Middle frontal gyrus (tissue), 1 donor: ENCODE measurements at regions not wholly inside any gene's neighbourhood (a gene's known extent, or its start where the extent isn't known, plus 50 kb on each side); places are given as distances from the start of the nearest gene placed in this dataset.

Experiments used
- DNase-seq: peaks from one replicate; pipeline ENCODE4 v3.0.0-alpha.2; 2015; ENCODE audit warnings: low spot score; ENCODE audit errors: extremely low spot score

DNA sequence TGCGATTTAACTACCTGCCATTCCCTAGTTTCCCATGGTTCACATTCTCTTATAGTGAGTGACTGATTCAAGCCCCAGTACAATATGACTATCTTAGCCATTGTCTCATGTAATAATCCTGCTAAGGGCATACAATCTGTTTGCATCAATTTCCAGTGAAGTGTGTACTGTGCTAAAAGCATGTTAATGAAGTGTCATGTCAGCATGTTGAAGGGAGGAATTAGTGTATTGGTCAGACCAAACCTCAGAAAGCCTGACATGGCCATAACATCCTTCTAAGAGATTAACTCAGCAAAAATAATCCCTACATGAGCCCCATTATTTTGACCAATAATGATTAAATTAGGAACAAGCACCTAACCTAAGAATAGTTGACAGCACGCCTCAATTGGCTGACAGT is 442.4 kb downstream of the ENC1 start:
- no peak for DNase-seq

DNA sequence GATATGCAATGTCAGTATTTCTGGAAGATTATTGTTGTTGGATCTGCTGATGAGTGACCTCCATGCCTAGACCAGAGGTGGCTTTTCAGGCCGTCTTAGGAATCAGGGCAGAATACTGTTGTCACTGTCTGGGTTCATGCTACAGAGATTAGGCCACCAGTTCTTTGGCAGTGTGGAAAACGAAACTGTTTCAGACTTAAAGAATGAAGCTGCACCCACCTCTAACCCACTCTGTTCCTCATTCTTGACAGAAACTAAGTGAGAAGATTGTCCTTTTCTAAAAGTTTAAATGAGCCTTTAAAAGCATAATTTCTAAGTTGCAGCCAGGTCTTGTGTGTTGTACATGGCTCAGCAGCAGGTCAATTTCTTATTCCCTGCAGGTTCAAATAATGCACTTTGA is 444.3 kb downstream of the ENC1 start:
- DNase-seq = no peak

DNA sequence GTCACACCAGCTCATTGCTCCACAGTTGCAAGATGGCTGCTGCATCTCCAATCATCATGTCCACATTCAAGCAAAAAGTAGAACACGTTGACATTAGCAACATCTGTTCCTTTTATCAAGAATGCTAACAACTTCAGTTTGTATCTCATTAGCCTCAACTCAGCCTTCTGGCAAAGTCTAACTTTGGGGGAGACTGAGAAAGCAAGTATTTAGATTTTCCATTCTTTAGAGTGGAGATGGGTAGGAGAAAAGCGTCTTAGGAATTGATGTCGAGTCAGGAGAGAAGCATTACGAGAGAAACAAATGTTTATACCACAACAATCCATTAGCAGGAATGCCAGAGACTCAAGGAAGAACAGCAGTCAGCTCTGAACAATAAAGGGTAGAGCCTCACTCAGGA is 446.3 kb downstream of the ENC1 start:
- DNase-seq = no peak

DNA sequence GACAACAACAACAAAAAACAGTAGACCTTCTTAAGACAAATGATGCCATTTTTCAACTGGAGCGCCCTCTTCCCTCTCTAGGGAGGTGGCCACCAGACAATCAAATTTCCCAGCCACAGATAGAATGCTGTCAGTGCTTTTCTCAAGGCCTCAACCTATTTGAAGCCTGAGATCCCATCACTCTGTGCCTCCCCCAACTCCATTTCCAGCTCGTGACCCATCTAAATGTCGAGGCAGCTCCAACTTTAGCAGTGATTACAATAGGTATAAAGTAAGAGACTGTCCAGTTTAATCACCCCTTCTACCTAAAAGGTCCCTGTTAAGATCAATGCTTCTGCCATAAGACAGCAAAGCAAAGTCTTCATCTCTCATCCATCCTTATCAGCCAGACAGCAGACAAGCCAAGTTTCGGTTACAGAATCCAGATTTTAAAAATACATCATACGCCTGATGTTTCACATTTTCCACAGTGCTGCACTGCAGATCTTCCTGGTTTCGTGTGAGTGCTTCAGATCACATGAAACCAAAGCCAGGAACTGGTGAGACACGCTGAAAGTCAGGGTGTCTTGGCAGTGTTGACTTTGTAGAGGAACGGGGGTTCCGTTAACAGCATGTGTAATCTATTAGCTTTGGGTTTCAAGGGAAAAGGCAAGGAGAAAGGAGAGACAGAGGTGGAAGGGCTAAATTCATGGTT is 447.8 kb downstream of the ENC1 start:
- no peak for DNase-seq

DNA sequence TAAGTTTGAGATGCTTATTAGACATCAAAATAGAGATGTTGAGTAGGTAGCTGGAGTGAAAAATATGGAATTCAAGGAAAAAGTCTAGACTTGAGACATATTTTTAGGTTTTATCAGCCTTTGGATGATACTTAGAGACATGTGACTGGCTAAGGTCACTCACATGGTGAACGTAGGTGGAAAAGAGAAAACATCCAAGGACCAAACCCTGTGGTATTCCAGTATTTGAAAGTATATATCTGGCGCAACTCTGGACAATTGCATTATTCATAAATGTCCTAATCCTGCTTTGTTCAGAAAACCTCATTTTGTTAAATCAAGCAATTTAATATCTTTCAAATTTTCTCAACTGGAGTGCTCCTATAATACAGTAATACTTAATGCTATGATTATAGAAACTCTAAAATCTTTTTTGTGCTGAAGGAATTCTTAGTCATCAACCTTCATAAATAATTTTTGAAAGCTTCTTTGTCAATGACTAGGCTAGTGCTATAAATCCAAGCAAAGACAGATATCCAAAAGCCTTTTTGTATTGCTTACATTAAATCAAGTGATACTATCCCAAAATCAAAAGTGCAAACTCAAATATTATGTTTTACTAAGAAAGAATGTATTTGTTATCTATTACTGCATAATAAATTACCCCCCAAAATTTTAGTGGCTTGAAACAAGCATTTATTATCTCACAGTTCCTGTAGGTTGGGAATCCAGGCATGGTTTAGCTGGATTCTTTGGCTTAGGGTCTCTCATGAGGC is 452.0 kb downstream of the ENC1 start:
- no peak for DNase-seq

DNA sequence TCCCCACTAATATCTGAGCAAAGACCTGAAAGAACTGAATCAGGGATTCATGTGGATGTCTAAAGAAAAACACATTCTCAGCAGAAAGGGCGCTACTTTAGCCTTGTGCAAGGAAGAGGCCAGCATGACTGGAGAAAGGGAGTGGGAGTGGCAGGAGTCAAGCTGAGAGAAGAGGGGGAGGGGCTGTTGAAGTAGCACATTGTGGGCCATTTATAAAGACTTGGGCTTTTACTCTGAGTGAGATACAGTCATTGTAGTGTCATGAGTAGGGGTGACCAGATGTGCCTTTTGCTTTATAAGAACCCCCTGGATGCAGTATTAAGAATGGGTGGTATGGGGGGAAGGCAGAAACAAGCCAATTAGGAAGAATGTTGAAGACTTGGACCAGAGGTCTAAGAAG is 452.8 kb downstream of the ENC1 start:
- no peak for DNase-seq

DNA sequence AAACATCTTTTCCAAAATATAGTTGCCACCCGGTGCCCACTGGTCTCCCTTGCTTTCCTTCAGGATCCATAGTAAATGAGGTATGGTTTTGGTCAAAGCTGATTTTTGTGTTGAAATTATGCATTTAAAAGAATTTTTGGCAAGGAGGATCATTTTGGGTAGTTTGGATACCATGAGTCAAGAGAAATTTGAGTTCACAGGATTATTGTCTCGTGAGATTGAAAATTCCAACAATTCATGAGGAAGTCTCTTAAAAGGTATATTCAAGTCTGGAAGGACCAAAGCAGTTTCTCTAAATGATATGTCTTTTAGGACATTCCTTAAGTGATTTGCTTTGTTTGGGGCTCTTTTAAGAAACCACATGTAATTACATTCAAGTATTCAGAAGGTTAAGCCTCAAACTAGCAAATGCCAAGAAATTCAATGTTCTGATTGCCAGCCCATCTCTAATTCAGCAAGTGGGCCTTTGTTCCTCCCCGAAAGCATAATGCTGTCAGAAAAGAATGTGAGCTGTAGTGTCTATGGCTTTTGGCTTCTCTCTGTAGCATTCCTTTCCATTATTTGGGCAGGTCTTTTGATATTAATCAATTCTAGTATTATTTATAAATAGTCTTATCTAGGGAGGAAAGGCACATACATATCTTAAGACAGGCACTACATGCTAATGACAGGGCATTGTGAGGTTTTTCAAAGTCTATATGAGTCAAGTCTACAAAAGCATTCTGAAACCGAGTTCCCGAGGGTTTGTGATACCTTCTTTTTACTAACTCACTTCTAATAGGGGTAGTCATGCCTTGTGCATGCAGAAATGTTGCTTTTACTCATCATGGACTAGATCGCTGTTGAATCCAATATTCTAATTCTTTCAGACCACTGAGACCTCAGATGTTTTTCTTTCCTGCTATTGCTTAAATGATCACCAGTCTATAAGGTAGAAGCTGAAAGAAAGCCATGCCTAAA is 453.9 kb downstream of the ENC1 start:
- no peak for DNase-seq

DNA sequence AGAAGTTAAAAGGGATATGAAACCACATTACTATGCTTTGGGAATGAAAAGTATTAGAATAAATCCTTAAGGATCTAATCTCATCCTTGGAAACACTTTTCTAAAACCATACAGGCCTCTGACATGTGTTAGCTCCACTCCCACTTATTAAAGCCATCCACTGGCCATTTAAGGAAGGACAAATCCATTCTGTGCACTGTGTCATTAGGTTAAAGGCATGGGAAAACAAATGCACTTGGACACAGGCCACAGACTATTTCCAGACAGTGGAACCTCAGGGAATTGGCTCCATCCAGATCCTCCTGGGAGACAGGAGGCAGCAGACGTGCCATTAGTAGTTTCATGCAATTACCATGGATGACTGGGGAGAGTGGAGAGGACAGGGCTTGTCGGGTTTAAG is 454.9 kb downstream of the ENC1 start:
- no peak for DNase-seq

DNA sequence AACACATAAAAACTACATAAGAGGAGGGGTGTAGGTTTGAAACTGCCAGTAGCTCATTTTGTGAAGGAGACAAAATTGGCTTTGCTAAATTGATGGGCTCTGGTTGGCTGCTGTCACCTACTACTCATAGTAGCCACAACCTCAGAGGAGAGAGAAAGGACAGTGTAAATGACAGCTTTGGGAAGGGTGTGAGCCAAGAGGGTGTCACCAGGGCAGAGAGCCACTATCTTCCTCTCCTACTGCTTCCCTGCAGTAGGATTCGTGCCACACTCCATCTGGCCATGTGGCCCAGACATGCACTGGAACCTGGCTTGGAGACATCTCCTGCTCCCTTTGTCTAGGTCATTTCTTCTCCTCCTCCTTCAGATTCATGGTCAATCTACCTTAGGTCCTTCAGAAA is 455.9 kb downstream of the ENC1 start:
- DNase-seq = no peak

DNA sequence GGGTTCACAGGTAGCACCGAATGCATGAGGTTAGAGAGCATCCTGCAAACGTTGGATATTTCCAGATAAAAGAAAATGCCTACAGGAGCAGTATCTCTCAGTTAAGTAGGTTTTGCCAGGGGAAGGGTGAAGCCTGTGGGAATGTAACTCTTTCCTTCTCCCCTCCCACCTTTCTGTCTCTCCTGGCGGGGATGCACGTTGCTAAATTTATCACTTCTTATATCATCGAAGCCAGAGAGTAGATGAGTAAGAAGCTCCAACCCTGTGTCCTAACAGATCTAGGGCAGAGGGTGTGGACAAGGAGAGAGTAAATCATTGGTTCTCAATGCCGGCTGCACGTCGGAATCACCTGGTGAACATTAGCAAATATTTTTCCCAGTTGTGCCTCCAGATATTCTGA is 457.5 kb downstream of the ENC1 start:
- DNase-seq = no peak

DNA sequence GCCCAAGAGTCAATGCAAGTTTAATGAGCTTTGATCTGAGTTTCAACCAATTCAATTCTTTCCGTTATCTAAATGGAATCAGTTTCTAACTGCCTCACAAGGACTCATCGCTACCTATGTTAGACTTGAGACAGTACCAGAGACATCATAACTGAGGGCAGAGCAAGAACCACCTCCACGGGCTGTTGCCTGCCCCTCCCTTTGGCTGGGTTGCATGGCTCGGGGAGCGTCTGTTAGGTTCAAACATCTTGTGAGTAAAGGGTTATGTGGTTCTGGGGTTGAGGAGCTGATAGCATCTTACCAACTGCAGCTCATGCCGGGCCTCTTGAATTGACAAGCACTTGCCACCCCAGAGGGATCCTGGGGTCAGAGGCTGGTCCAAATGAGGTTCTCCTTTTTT is 457.9 kb downstream of the ENC1 start:
- no peak for DNase-seq

DNA sequence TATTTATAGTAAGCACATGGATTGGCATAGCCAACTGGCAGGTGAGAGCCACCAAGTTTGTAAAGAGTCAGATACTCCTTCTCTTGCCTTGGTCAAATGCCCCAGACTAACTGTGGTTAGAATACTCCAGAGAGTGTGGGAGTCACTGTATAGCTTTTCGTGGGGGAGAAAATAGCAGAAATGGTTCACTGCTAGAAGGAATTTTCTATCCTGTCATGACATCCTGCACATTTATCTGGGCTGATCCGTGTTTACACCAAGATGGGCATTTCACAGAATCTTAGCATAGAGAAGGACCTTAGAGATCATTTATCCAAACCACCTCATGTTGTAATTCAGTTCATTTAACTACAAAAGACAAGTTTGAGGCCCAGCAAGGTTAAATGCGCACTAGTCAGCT is 460.8 kb downstream of the ENC1 start:
- no peak for DNase-seq

DNA sequence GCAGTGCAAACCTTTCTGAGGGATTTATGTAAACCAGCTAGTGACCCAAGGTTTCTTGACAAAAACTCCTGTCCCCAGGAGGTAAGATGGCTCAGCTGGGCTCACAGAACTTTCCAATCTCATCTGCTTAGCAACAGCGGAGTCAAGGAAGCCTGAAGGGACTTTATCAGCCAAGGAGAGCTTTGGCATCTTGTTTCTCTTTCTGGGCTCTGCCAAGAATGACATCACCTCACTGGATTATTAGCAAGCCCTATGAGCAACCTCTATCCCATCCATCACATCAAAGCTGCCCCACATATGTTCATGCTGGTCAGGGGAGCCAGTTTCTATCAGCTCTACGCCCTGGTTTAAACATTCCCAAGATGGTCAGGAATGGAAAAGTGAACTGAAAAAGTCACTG is 461.3 kb downstream of the ENC1 start:
- DNase-seq = no peak

DNA sequence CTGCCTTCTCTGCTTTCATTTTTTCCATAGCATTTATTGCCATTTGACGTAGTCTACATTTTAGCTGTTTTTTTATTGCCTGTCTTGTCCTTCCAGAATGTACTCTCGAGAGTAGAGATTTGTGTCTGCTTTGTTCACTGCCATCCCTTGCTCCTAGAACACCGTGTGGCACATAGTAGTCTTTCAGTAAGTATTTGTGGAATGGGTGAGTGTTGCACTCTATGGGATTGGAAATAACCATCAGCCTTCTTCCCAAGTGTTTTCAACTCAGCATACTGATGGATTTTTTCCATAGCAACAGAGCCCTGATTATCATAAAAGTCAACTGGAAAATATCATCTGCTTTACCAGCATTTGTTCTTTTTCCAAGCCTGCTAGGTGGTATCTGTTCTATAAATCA is 462.6 kb downstream of the ENC1 start:
- DNase-seq = no peak

DNA sequence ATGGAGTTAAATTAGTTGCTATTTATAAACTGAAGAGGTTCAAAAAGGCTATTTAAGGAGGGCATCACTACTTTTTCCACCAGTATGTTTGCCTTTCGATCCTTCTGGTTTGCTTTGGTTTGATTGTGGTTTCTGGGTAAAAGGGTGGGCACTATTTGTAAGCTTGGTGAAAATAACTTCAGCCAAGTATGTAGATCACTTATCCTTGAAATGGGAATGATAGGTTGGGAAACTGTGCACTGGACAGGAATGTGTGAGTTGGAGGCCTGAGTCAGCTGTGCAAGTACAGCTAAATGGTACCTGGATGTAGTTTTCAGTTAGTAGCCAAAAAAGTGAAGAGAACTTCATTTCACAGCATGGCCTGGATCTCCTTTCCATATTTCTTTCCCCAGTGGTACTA is 466.2 kb downstream of the ENC1 start:
- DNase-seq = no peak

DNA sequence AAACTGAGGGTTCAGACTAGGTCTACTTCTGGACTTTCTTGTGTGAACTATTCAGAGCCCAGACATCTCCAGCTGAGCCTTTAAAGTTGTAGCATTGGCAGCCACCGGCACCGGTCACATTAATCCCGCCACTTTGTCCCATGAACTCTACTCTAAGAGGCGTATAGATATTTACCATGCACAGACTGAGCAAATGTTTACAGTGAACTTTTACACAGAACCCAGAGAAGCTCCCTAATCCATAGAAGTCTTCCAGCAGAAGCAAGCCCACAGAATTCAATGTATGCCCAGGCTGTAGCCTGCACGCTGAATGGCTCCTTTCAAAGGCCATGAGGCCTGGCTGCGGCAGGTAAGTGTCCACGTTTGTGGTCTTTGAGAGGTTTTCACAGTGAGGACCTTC is 466.9 kb downstream of the ENC1 start:
- no peak for DNase-seq

DNA sequence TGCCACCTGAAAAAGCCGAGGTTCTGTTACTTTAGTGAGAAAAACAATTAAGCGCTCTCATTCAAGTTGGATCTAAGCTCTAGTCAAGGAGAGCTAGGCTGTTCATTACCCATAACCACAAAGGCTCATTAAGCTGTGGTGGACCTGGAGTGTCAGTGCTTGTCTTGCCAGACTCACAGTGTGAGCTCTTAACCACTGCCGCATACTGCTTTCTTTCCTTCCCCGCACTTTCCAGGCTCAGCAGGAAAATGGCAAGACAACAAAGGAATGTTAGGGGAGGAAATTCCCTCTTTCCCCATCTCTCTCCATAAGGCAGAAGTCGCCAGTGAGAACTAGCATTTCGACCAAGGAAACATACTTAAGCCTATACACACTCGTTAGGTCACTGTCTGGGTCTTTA is 467.3 kb downstream of the ENC1 start:
- no peak for DNase-seq

DNA sequence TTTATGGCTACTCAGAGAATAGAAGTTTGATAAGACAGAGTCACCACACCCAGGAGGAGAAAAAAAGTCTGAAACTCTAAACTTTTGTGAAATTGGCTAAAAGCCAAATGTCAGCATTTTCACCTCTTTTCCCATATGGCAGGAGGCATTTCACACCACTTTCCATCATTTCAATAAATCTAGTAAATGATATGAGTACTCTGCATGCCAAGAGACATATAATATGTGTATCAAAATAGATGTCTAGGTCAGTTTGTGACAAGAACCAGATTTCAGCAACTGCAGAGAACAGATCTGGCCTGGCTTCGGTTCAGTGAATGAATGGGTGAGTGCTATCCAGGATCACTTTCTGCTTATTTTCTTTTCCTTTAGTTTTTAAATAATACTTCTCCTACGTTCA is 470.8 kb downstream of the ENC1 start:
- DNase-seq = no peak

DNA sequence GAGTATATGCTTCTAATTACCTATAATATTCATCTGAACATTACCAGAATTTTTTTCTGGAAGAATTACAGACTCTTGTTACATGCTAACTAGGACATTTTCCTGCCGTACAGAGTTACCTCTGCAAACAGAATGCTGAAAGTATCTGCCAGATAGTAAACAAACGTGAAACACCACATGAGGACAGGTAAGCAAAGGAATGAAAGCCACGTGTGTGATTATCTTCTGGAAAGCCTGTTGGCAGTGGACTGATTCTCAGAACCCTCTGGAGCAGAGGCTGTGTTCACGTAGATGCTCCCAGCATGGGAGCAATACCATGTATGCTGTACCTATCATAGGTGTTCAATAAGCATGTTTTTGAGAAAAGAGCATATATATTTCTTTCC is 472.6 kb downstream of the ENC1 start:
- no peak for DNase-seq

DNA sequence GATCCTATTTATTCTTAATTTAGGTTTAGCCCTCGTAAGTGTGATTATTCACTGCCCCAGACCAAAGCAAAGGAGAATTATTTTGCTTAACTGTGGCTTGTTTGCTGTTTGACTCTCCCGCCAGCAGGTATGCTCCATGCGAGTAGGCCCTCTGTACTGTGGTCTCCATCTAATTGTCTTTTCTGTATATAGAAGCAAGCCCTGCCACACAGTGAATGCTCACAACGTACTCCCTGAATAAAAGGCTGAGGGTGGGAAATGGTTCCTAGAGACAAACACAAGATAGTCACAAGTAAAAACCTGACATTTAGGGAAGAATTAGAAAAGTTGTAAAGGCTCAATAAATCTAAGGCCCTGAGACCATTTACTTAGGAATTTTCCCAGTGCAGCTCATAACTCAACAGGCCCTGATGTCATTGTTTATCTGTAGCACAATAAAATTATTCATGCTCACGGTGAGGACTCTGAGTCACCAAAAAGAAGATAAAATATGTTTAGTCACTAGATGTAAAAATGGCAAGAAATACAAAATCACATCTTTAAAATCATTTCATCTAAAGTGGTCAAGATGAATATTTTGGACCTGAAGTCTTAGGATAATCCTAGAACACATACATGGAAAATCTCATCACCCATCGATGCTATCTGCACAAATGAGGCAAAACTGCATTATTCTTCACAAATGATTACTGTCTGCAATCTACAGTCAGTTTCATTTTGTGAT is 473.2 kb downstream of the ENC1 start:
- no peak for DNase-seq

DNA sequence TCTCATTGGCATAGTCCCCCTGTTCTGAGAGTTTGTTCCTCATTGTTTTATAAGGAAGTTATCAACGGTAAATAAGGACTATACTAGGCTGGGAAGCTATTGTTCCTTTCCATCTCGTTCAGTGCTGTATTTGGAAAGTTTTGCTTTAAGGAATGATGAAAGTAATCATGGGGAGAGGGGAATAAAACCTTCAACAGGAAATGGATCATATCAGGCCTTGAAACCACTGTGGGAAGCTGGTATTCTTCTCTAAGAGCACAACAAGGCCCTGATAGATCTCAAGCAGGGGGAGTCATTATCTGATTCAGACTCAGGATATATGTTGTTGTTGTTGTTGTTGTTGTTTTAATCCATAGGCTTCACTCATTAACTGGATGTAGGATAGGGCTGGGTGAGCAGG is 474.5 kb downstream of the ENC1 start:
- DNase-seq = no peak
